ENCODE measurements at regions not wholly inside any gene's neighbourhood (a gene's known extent, or its start where the extent isn't known, plus 50 kb on each side); places are given as distances from the start of the nearest gene placed in this dataset.

- TF ChIP-seq CTCF (optimal IDR thresholded peaks at IDR 0.05 in 1 of 3, IDR thresholded peaks at IDR 0.05 in 1 of 3, conservative IDR thresholded peaks at IDR 0.05 in 1 of 3; ENCODE audit: extremely low read depth in 1 of 3, insufficient read depth in 2 of 3, low read length in 3 of 3) (no peak), EZH2 (IDR thresholded peaks at IDR 0.05; ENCODE audit: low read length) (no peak)
These were observed 133.6 kb upstream of the S100G start for GRCh38 chrX:16516232-16516876.

Data from keratinocyte (primary cell).